ENCODE measurements at regions not wholly inside any gene's neighbourhood (a gene's known extent, or its start where the extent isn't known, plus 50 kb on each side); places are given as distances from the start of the nearest gene placed in this dataset.

DNA sequence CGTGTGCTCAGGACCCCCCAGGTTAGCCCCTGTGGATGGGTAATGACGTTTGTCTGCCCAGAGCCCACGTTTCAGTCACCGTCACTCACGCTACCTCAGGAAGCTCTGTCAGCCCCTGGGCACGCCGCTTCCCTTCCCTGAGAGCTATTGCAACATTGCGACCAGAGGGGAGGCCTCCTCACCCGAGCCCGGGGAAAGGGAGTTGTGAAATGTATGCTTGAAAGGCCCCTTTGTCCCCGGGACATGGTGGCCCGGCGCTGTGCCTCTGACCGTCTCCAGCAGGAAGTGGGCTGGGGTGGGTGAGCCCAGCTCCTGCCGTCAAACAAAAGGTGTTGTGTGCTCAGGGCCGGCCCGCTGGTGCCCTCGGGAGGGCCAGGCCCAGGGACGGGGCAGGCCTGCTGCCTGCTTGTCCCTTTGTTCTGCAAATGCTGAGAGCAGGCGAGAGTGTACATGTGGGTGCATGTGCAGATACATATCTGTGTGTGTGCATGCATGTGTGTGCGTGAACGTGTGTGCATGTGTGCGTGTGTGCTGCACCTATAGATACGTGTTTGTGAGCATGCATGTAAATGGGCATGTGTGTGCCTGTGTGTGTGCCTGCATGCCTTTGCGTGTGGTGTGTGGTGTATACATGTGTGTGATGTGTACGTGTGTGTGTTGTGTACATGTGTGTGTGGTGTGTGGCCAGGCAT, 1125.0 kb downstream of the BRD1 start:
- no peak overlapping the region for H3K4me2 ChIP-seq
- no peaks in the 10 kb centered on the region for H3K79me2 ChIP-seq (replicated peaks; ENCODE audit: insufficient read depth)
- Mint-ChIP-seq H3K9me3 (no peaks in the 10 kb centered on the region), H3K36me3 (ENCODE audit: low read depth) (no peaks in the 10 kb centered on the region), H3K4me1 (peaks cover 7% of the 10 kb centered on the region), H3K27me3 (ENCODE audit: insufficient read depth, low read depth, poor library complexity) (peaks cover 4% of the 10 kb centered on the region), H3K27ac (peak overlapping the region; percentile 27; the same call in 1 of the 2 replicates), H3K4me3 (no peak overlapping the region)
- H3F3A ChIP-seq (replicated peaks; ENCODE audit: low read depth) = no peaks in the 10 kb centered on the region
- no peaks in the 10 kb centered on the region for H4K20me1 ChIP-seq (replicated peaks; ENCODE audit: insufficient read depth)
- H3K27ac ChIP-seq (ENCODE audit: low read depth) = no peak overlapping the region
- no peaks in the 10 kb centered on the region for H3K9me2 ChIP-seq (ENCODE audit: insufficient read depth)
- H2AFZ ChIP-seq = no peak overlapping the region
- no peaks in the 10 kb centered on the region for H3K4me1 ChIP-seq (ENCODE audit: insufficient read depth)
- H3K36me3 ChIP-seq (ENCODE audit: insufficient read depth) = no peaks in the 10 kb centered on the region
- ATAC-seq (no peak; the same call in 2 of the 3 replicates), DNase-seq (ENCODE audit: low spot score) (no peak)
- TF ChIP-seq, protein P1, sequence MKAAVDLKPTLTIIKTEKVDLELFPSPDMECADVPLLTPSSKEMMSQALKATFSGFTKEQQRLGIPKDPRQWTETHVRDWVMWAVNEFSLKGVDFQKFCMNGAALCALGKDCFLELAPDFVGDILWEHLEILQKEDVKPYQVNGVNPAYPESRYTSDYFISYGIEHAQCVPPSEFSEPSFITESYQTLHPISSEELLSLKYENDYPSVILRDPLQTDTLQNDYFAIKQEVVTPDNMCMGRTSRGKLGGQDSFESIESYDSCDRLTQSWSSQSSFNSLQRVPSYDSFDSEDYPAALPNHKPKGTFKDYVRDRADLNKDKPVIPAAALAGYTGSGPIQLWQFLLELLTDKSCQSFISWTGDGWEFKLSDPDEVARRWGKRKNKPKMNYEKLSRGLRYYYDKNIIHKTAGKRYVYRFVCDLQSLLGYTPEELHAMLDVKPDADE (IDR thresholded peaks at IDR 0.05) = no peak
- no peak overlapping the region for H3K4me3 ChIP-seq
- H3K27me3 ChIP-seq (ENCODE audit: insufficient read depth) = no peaks in the 10 kb centered on the region

- no peak overlapping the region for H3K27ac ChIP-seq (ENCODE audit: low read depth)
- Mint-ChIP-seq H3K27me3 (ENCODE audit: insufficient read depth, low read depth, poor library complexity) (peaks cover 2% of the 10 kb centered on the region), H3K4me3 (no peak overlapping the region), H3K4me1 (peaks cover 7% of the 10 kb centered on the region), H3K27ac (peak overlapping the region; percentile 47; the same call in 1 of the 2 replicates), H3K36me3 (ENCODE audit: low read depth) (no peaks in the 10 kb centered on the region), H3K9me3 (no peaks in the 10 kb centered on the region; the same call in 2 of the 3 replicates)
- peak; percentile 43; the same call in 2 of the 3 replicates for ATAC-seq
- H2AFZ ChIP-seq = no peak overlapping the region
- H3K4me2 ChIP-seq = no peak overlapping the region
- H4K20me1 ChIP-seq (replicated peaks; ENCODE audit: insufficient read depth) = no peaks in the 10 kb centered on the region
- no peaks in the 10 kb centered on the region for H3K9me2 ChIP-seq (ENCODE audit: insufficient read depth)
- H3K4me3 ChIP-seq = no peak overlapping the region
- H3K36me3 ChIP-seq (ENCODE audit: insufficient read depth) = no peaks in the 10 kb centered on the region
- no peak for DNase-seq (ENCODE audit: low spot score)
- H3F3A ChIP-seq (replicated peaks; ENCODE audit: low read depth) = no peaks in the 10 kb centered on the region
- no peaks in the 10 kb centered on the region for H3K79me2 ChIP-seq (replicated peaks; ENCODE audit: insufficient read depth)
- no peaks in the 10 kb centered on the region for H3K27me3 ChIP-seq (ENCODE audit: insufficient read depth)
- no peaks in the 10 kb centered on the region for H3K4me1 ChIP-seq (ENCODE audit: insufficient read depth)
- TF ChIP-seq NANOG (IDR thresholded peaks at IDR 0.05; ENCODE audit: borderline replicate concordance) (no peak), CREB1 (CRISPR knock-in tag; IDR thresholded peaks at IDR 0.05; ENCODE audit: low read depth) (no peak), EZH2phosphoT487 (IDR thresholded peaks at IDR 0.05; ENCODE audit: unreplicated experiment) (no peak), EZH2 (IDR thresholded peaks at IDR 0.05; ENCODE audit: low read depth, unreplicated experiment) (no peak), STAT1 (IDR thresholded peaks at IDR 0.05; ENCODE audit: unreplicated experiment) (no peak), ZNF331 (CRISPR knock-in tag; IDR thresholded peaks at IDR 0.05; ENCODE audit: low read depth) (no peak), JUNB (IDR thresholded peaks at IDR 0.05; ENCODE audit: unreplicated experiment) (no peak), POLR2AphosphoS5 (IDR thresholded peaks at IDR 0.05; ENCODE audit: low read depth) (no peak), ZNF114 (CRISPR knock-in tag; IDR thresholded peaks at IDR 0.05) (no peak)
- TF ChIP-seq, protein P2, sequence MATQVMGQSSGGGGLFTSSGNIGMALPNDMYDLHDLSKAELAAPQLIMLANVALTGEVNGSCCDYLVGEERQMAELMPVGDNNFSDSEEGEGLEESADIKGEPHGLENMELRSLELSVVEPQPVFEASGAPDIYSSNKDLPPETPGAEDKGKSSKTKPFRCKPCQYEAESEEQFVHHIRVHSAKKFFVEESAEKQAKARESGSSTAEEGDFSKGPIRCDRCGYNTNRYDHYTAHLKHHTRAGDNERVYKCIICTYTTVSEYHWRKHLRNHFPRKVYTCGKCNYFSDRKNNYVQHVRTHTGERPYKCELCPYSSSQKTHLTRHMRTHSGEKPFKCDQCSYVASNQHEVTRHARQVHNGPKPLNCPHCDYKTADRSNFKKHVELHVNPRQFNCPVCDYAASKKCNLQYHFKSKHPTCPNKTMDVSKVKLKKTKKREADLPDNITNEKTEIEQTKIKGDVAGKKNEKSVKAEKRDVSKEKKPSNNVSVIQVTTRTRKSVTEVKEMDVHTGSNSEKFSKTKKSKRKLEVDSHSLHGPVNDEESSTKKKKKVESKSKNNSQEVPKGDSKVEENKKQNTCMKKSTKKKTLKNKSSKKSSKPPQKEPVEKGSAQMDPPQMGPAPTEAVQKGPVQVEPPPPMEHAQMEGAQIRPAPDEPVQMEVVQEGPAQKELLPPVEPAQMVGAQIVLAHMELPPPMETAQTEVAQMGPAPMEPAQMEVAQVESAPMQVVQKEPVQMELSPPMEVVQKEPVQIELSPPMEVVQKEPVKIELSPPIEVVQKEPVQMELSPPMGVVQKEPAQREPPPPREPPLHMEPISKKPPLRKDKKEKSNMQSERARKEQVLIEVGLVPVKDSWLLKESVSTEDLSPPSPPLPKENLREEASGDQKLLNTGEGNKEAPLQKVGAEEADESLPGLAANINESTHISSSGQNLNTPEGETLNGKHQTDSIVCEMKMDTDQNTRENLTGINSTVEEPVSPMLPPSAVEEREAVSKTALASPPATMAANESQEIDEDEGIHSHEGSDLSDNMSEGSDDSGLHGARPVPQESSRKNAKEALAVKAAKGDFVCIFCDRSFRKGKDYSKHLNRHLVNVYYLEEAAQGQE (IDR thresholded peaks at IDR 0.05; ENCODE audit: unreplicated experiment) = no peak
- TF ChIP-seq, protein P1 (IDR thresholded peaks at IDR 0.05) = no peak
- TF ChIP-seq, protein P3, sequence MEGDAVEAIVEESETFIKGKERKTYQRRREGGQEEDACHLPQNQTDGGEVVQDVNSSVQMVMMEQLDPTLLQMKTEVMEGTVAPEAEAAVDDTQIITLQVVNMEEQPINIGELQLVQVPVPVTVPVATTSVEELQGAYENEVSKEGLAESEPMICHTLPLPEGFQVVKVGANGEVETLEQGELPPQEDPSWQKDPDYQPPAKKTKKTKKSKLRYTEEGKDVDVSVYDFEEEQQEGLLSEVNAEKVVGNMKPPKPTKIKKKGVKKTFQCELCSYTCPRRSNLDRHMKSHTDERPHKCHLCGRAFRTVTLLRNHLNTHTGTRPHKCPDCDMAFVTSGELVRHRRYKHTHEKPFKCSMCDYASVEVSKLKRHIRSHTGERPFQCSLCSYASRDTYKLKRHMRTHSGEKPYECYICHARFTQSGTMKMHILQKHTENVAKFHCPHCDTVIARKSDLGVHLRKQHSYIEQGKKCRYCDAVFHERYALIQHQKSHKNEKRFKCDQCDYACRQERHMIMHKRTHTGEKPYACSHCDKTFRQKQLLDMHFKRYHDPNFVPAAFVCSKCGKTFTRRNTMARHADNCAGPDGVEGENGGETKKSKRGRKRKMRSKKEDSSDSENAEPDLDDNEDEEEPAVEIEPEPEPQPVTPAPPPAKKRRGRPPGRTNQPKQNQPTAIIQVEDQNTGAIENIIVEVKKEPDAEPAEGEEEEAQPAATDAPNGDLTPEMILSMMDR (conservative IDR thresholded peaks at IDR 0.05; ENCODE audit: low read depth in 2 of 2) = no peak
Observed at GRCh38 chr22:48701296-48702030, 1126.2 kb downstream of the BRD1 start.

Data from GM23338 (cell line).